GM04503 (cell line): ENCODE measurements at regions not wholly inside any gene's neighbourhood (a gene's known extent, or its start where the extent isn't known, plus 50 kb on each side); places are given as distances from the start of the nearest gene placed in this dataset.

Experiments
- DNase-seq: peaks from one replicate; pipeline ENCODE4 v3.0.0-alpha.2; 2012; ENCODE audit warnings: low read depth

GRCh38 chr13:44244288-44244687 is 129.3 kb upstream of the SERP2 start:
- DNase-seq: no peak

- no peak for DNase-seq
Measured at GRCh38 chr13:44249431-44249836, 124.2 kb upstream of the SERP2 start.

GRCh38 chr13:44252938-44253337 is 120.7 kb upstream of the SERP2 start:
- DNase-seq: no peak

- no peak for DNase-seq
Measured at GRCh38 chr13:44255771-44256364, 117.8 kb upstream of the SERP2 start.

GRCh38 chr13:44257796-44258195 is 115.8 kb upstream of the SERP2 start:
- no peak for DNase-seq

GRCh38 chr13:44259045-44260027 is 114.3 kb upstream of the SERP2 start:
- DNase-seq: no peak

- no peak for DNase-seq
Measured at GRCh38 chr13:44260336-44260735, 113.3 kb upstream of the SERP2 start.

GRCh38 chr13:44263751-44264620 is 109.6 kb upstream of the SERP2 start:
- DNase-seq: no peak

- no peak for DNase-seq
Measured at GRCh38 chr13:44266305-44266704, 107.3 kb upstream of the SERP2 start.

GRCh38 chr13:44266772-44267171 is 106.9 kb upstream of the SERP2 start:
- DNase-seq: no peak

GRCh38 chr13:44267203-44267602 is 106.4 kb upstream of the SERP2 start:
- DNase-seq: no peak

- peak; percentile 45 for DNase-seq
Measured at GRCh38 chr13:44267980-44268379, 105.6 kb upstream of the SERP2 start.

- DNase-seq: no peak
Measured at GRCh38 chr13:44268980-44269379, 104.6 kb upstream of the SERP2 start.

GRCh38 chr13:44270150-44270549 is 103.5 kb upstream of the SERP2 start:
- no peak for DNase-seq

- DNase-seq: no peak
Measured at GRCh38 chr13:44271031-44271455, 102.6 kb upstream of the SERP2 start.

GRCh38 chr13:44271473-44271872 is 102.2 kb upstream of the SERP2 start:
- DNase-seq: no peak

- no peak for DNase-seq
Measured at GRCh38 chr13:44271915-44272341, 101.7 kb upstream of the SERP2 start.

- no peak for DNase-seq
Measured at GRCh38 chr13:44272692-44273091, 100.9 kb upstream of the SERP2 start.

GRCh38 chr13:44273216-44273615 is 100.4 kb upstream of the SERP2 start:
- DNase-seq: no peak

GRCh38 chr13:44273991-44274770 is 99.4 kb upstream of the SERP2 start:
- DNase-seq: no peak

GRCh38 chr13:44274771-44275205 is 98.8 kb upstream of the SERP2 start:
- DNase-seq: no peak
